ENCODE measurements at regions not wholly inside any gene's neighbourhood (a gene's known extent, or its start where the extent isn't known, plus 50 kb on each side); places are given as distances from the start of the nearest gene placed in this dataset.

GRCh38 chr10:4568086-4568485 lies 257.9 kb upstream of the AKR1E2 start:
- no CpG with 5 or more reads among the region's 1 CpG for WGBS (ENCODE audit: insufficient coverage)

GRCh38 chr10:4567637-4568036 lies 258.4 kb upstream of the AKR1E2 start:
- no peaks in the 10 kb centered on the region for H3K36me3 ChIP-seq (ENCODE audit: control insufficient read depth, insufficient read depth, low read length)
- WGBS (ENCODE audit: insufficient coverage) = no CpG with 5 or more reads among the region's 1 CpG
- H3K27me3 ChIP-seq (ENCODE audit: control insufficient read depth, insufficient read depth, low read length) = no peaks in the 10 kb centered on the region
- H3K4me1 ChIP-seq (ENCODE audit: control insufficient read depth, insufficient read depth, low read length) = peaks cover 9% of the 10 kb centered on the region
- H3K27ac ChIP-seq (ENCODE audit: low read length) = no peak overlapping the region
- DNase-seq = no peak
- H3K9me3 ChIP-seq (replicated peaks; ENCODE audit: control insufficient read depth, low read depth, low read length) = no peaks in the 10 kb centered on the region
- H3K4me3 ChIP-seq (ENCODE audit: low read length) = no peak overlapping the region

More at GRCh38 chr10:4568086-4568485, 257.9 kb upstream of the AKR1E2 start:
- Histone ChIP-seq H3K9me3 (replicated peaks; ENCODE audit: control insufficient read depth, low read depth, low read length) (no peaks in the 10 kb centered on the region), H3K27ac (ENCODE audit: low read length) (no peak overlapping the region), H3K4me3 (ENCODE audit: low read length) (no peak overlapping the region), H3K4me1 (ENCODE audit: control insufficient read depth, insufficient read depth, low read length) (peaks cover 9% of the 10 kb centered on the region), H3K36me3 (ENCODE audit: control insufficient read depth, insufficient read depth, low read length) (no peaks in the 10 kb centered on the region), H3K27me3 (ENCODE audit: control insufficient read depth, insufficient read depth, low read length) (no peaks in the 10 kb centered on the region)
- DNase-seq = no peak

GRCh38 chr10:4566011-4566410 lies 260.0 kb upstream of the AKR1E2 start:
- Histone ChIP-seq H3K4me3 (ENCODE audit: low read length) (no peak overlapping the region), H3K4me1 (ENCODE audit: control insufficient read depth, insufficient read depth, low read length) (peaks cover 9% of the 10 kb centered on the region), H3K36me3 (ENCODE audit: control insufficient read depth, insufficient read depth, low read length) (no peaks in the 10 kb centered on the region), H3K27ac (ENCODE audit: low read length) (no peak overlapping the region), H3K9me3 (replicated peaks; ENCODE audit: control insufficient read depth, low read depth, low read length) (no peaks in the 10 kb centered on the region), H3K27me3 (ENCODE audit: control insufficient read depth, insufficient read depth, low read length) (no peaks in the 10 kb centered on the region)
- no CpG with 5 or more reads among the region's 2 CpGs for WGBS (ENCODE audit: insufficient coverage)
- DNase-seq = no peak

- DNase-seq = peak; percentile 50
- WGBS (ENCODE audit: insufficient coverage) = 64% methylated on average over 1 of the region's 5 CpGs
Observed at GRCh38 chr10:4561296-4561695, 264.7 kb upstream of the AKR1E2 start.

GRCh38 chr10:4557469-4557868 lies 268.5 kb upstream of the AKR1E2 start:
- no peak for DNase-seq
- WGBS (ENCODE audit: insufficient coverage) = 88% methylated on average over 12 of the region's 13 CpGs
- no peak overlapping the region for H3K27ac ChIP-seq (ENCODE audit: low read length)

More at GRCh38 chr10:4561296-4561695, 264.7 kb upstream of the AKR1E2 start:
- Histone ChIP-seq H3K36me3 (ENCODE audit: control insufficient read depth, insufficient read depth, low read length) (no peaks in the 10 kb centered on the region), H3K4me3 (ENCODE audit: low read length) (no peak overlapping the region), H3K27me3 (ENCODE audit: control insufficient read depth, insufficient read depth, low read length) (no peaks in the 10 kb centered on the region), H3K9me3 (replicated peaks; ENCODE audit: control insufficient read depth, low read depth, low read length) (no peaks in the 10 kb centered on the region), H3K4me1 (ENCODE audit: control insufficient read depth, insufficient read depth, low read length) (no peaks in the 10 kb centered on the region), H3K27ac (ENCODE audit: low read length) (no peak overlapping the region)

GRCh38 chr10:4556527-4556926 lies 269.5 kb upstream of the AKR1E2 start:
- Histone ChIP-seq H3K36me3 (ENCODE audit: control insufficient read depth, insufficient read depth, low read length) (no peaks in the 10 kb centered on the region), H3K4me3 (ENCODE audit: low read length) (no peak overlapping the region), H3K27ac (ENCODE audit: low read length) (no peak overlapping the region), H3K4me1 (ENCODE audit: control insufficient read depth, insufficient read depth, low read length) (no peaks in the 10 kb centered on the region), H3K9me3 (replicated peaks; ENCODE audit: control insufficient read depth, low read depth, low read length) (no peaks in the 10 kb centered on the region), H3K27me3 (ENCODE audit: control insufficient read depth, insufficient read depth, low read length) (no peaks in the 10 kb centered on the region)
- no peak for DNase-seq

More at GRCh38 chr10:4557469-4557868, 268.5 kb upstream of the AKR1E2 start:
- no peaks in the 10 kb centered on the region for H3K9me3 ChIP-seq (replicated peaks; ENCODE audit: control insufficient read depth, low read depth, low read length)
- no peaks in the 10 kb centered on the region for H3K4me1 ChIP-seq (ENCODE audit: control insufficient read depth, insufficient read depth, low read length)
- no peaks in the 10 kb centered on the region for H3K27me3 ChIP-seq (ENCODE audit: control insufficient read depth, insufficient read depth, low read length)
- no peak overlapping the region for H3K4me3 ChIP-seq (ENCODE audit: low read length)
- no peaks in the 10 kb centered on the region for H3K36me3 ChIP-seq (ENCODE audit: control insufficient read depth, insufficient read depth, low read length)

- H3K9me3 ChIP-seq (replicated peaks; ENCODE audit: control insufficient read depth, low read depth, low read length) = no peaks in the 10 kb centered on the region
- H3K4me3 ChIP-seq (ENCODE audit: low read length) = no peak overlapping the region
- no peaks in the 10 kb centered on the region for H3K36me3 ChIP-seq (ENCODE audit: control insufficient read depth, insufficient read depth, low read length)
- H3K27me3 ChIP-seq (ENCODE audit: control insufficient read depth, insufficient read depth, low read length) = no peaks in the 10 kb centered on the region
- no peak for DNase-seq
- H3K4me1 ChIP-seq (ENCODE audit: control insufficient read depth, insufficient read depth, low read length) = no peaks in the 10 kb centered on the region
- H3K27ac ChIP-seq (ENCODE audit: low read length) = no peak overlapping the region
- no CpG with 5 or more reads among the region's 3 CpGs for WGBS (ENCODE audit: insufficient coverage)
Observed at GRCh38 chr10:4555920-4556319, 270.1 kb upstream of the AKR1E2 start.

GRCh38 chr10:4549139-4549653 lies 276.8 kb upstream of the AKR1E2 start:
- no CpG with 5 or more reads among the region's 2 CpGs for WGBS (ENCODE audit: insufficient coverage)
- H3K4me1 ChIP-seq (ENCODE audit: control insufficient read depth, insufficient read depth, low read length) = peaks cover 7% of the 10 kb centered on the region
- H3K4me3 ChIP-seq (ENCODE audit: low read length) = no peak overlapping the region
- H3K27ac ChIP-seq (ENCODE audit: low read length) = no peak overlapping the region
- no peaks in the 10 kb centered on the region for H3K27me3 ChIP-seq (ENCODE audit: control insufficient read depth, insufficient read depth, low read length)
- H3K9me3 ChIP-seq (replicated peaks; ENCODE audit: control insufficient read depth, low read depth, low read length) = no peaks in the 10 kb centered on the region
- no peaks in the 10 kb centered on the region for H3K36me3 ChIP-seq (ENCODE audit: control insufficient read depth, insufficient read depth, low read length)
- no peak for DNase-seq

- Histone ChIP-seq H3K4me1 (ENCODE audit: control insufficient read depth, insufficient read depth, low read length) (peaks cover 8% of the 10 kb centered on the region), H3K27me3 (ENCODE audit: control insufficient read depth, insufficient read depth, low read length) (no peaks in the 10 kb centered on the region), H3K4me3 (ENCODE audit: low read length) (no peak overlapping the region), H3K36me3 (ENCODE audit: control insufficient read depth, insufficient read depth, low read length) (no peaks in the 10 kb centered on the region), H3K27ac (ENCODE audit: low read length) (no peak overlapping the region), H3K9me3 (replicated peaks; ENCODE audit: control insufficient read depth, low read depth, low read length) (no peaks in the 10 kb centered on the region)
- no CpG with 5 or more reads among the region's 1 CpG for WGBS (ENCODE audit: insufficient coverage)
- DNase-seq = no peak
Observed at GRCh38 chr10:4546931-4547330, 279.1 kb upstream of the AKR1E2 start.

- no peaks in the 10 kb centered on the region for H3K36me3 ChIP-seq (ENCODE audit: control insufficient read depth, insufficient read depth, low read length)
- WGBS (ENCODE audit: insufficient coverage) = 66% methylated on average over 4 of the region's 7 CpGs
- no peak for DNase-seq
Observed at GRCh38 chr10:4546500-4546899, 279.5 kb upstream of the AKR1E2 start.

GRCh38 chr10:4545062-4545461 lies 280.9 kb upstream of the AKR1E2 start:
- Histone ChIP-seq H3K36me3 (ENCODE audit: control insufficient read depth, insufficient read depth, low read length) (no peaks in the 10 kb centered on the region), H3K9me3 (replicated peaks; ENCODE audit: control insufficient read depth, low read depth, low read length) (peaks cover 9% of the 10 kb centered on the region), H3K27ac (ENCODE audit: low read length) (peak overlapping the region; percentile 14), H3K4me1 (ENCODE audit: control insufficient read depth, insufficient read depth, low read length) (peaks cover 8% of the 10 kb centered on the region), H3K27me3 (ENCODE audit: control insufficient read depth, insufficient read depth, low read length) (no peaks in the 10 kb centered on the region), H3K4me3 (ENCODE audit: low read length) (no peak overlapping the region)
- peak; percentile 75 for DNase-seq
- 16% methylated on average over 3 of the region's 7 CpGs for WGBS (ENCODE audit: insufficient coverage)

More at GRCh38 chr10:4546500-4546899, 279.5 kb upstream of the AKR1E2 start:
- no peaks in the 10 kb centered on the region for H3K27me3 ChIP-seq (ENCODE audit: control insufficient read depth, insufficient read depth, low read length)
- peaks cover 8% of the 10 kb centered on the region for H3K4me1 ChIP-seq (ENCODE audit: control insufficient read depth, insufficient read depth, low read length)
- peaks cover 2% of the 10 kb centered on the region for H3K9me3 ChIP-seq (replicated peaks; ENCODE audit: control insufficient read depth, low read depth, low read length)
- no peak overlapping the region for H3K27ac ChIP-seq (ENCODE audit: low read length)
- no peak overlapping the region for H3K4me3 ChIP-seq (ENCODE audit: low read length)
